OCI-LY1 (cell line): ENCODE measurements at regions not wholly inside any gene's neighbourhood (a gene's known extent, or its start where the extent isn't known, plus 50 kb on each side); places are given as distances from the start of the nearest gene placed in this dataset.

ENCODE experiments used
- EZH2 ChIP-seq: fragments of 200-600 bp; sonication (generic), shearing (Covaris generic); IDR thresholded peaks from 2 replicates; pipeline ENCODE4 v1.8.0; 2017; ENCODE audit warnings: borderline replicate concordance, mixed run types, mild to moderate bottlenecking, antibody characterized with exemption, low read length, moderate library complexity, mixed read lengths
- TF ChIP-seq, protein P1 (sequence below): fragments of 200-600 bp; sonication (generic), shearing (Covaris generic); IDR thresholded peaks from 2 replicates; pipeline ENCODE4 v1.5.1; 2017; ENCODE audit warnings: mild to moderate bottlenecking, antibody characterized with exemption, low read length, moderate library complexity, mixed read lengths

DNA sequence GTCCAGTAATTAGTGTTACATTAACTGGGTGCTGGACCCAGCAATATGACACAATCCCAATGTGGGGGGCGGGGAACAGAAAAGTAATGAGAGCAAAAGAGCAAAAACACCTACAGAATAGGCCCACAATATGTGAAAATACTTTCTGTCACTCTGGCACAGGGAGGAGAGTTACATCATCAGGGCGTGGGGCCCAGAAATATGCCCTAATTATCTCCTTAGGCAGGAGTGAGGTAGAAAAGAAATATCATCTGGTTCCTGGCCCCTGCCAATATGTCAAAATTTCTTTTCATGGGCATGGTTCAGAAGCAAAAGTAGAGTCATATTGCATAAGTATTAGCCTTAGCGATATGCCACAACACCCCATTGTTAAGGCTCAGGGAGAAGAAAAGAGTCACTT, 959.8 kb upstream of the TSPY4 start:
- TF ChIP-seq, protein P1, sequence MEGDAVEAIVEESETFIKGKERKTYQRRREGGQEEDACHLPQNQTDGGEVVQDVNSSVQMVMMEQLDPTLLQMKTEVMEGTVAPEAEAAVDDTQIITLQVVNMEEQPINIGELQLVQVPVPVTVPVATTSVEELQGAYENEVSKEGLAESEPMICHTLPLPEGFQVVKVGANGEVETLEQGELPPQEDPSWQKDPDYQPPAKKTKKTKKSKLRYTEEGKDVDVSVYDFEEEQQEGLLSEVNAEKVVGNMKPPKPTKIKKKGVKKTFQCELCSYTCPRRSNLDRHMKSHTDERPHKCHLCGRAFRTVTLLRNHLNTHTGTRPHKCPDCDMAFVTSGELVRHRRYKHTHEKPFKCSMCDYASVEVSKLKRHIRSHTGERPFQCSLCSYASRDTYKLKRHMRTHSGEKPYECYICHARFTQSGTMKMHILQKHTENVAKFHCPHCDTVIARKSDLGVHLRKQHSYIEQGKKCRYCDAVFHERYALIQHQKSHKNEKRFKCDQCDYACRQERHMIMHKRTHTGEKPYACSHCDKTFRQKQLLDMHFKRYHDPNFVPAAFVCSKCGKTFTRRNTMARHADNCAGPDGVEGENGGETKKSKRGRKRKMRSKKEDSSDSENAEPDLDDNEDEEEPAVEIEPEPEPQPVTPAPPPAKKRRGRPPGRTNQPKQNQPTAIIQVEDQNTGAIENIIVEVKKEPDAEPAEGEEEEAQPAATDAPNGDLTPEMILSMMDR = no peak
- no peak for TF ChIP-seq EZH2
